Neural cell (in vitro differentiated cells): ENCODE measurements at regions not wholly inside any gene's neighbourhood (a gene's known extent, or its start where the extent isn't known, plus 50 kb on each side); places are given as distances from the start of the nearest gene placed in this dataset.

Experiments used
- H2AFZ ChIP-seq: fragments of 200-600, 300-800 bp; sonication (generic), shearing (Covaris generic); 2 replicates; pipeline ENCODE4 v1.6.0; 2014; ENCODE audit warnings: low read depth, mild to moderate bottlenecking, antibody characterized with exemption, low read length, moderate library complexity
- H3F3A ChIP-seq: fragments of 200-600 bp; shearing (Covaris generic); 2 replicates; pipeline ENCODE4 v1.6.1; 2016; ENCODE audit warnings: mild to moderate bottlenecking, moderate library complexity, mixed read lengths, antibody characterized with exemption, low read length; ENCODE audit not compliant: insufficient read depth, poor library complexity, severe bottlenecking
- H3K27ac ChIP-seq: fragments of 200-600, 300-800 bp; sonication (generic), shearing (Covaris generic); 2 replicates; pipeline ENCODE4 v1.5.1; 2014; ENCODE audit warnings: mild to moderate bottlenecking, low read length, moderate library complexity
- H3K27me3 ChIP-seq: fragments of 300-800, 200-600 bp; sonication (generic), shearing (Covaris generic); 2 replicates; pipeline ENCODE4 v1.6.0; 2014; ENCODE audit warnings: mild to moderate bottlenecking, low read depth, low read length, moderate library complexity; ENCODE audit not compliant: insufficient read depth
- H3K36me3 ChIP-seq: fragments of 300-800, 200-600 bp; sonication (generic), shearing (Covaris generic); 2 replicates; pipeline ENCODE4 v1.5.1; 2014; ENCODE audit warnings: mild to moderate bottlenecking, antibody characterized with exemption, low read length, moderate library complexity; ENCODE audit not compliant: insufficient read depth
- H3K4me2 ChIP-seq: fragments of 300-800, 200-600 bp; sonication (generic), shearing (Covaris generic); 2 replicates; pipeline ENCODE4 v1.6.0; 2014; ENCODE audit warnings: mild to moderate bottlenecking, low read length
- H3K4me3 ChIP-seq: fragments of 300-800, 200-600 bp; sonication (generic), shearing (Covaris generic); 2 replicates; pipeline ENCODE4 v1.5.1; 2014; ENCODE audit warnings: mild to moderate bottlenecking, low read length, moderate library complexity
- H3K79me2 ChIP-seq: fragments of 200-600 bp; shearing (Covaris generic); replicated peaks from 2 replicates; pipeline ENCODE4 v1.6.0; 2014; ENCODE audit warnings: mild to moderate bottlenecking, low read length, moderate library complexity; ENCODE audit not compliant: insufficient read depth
- H3K9ac ChIP-seq: fragments of 300-800, 200-600 bp; sonication (generic), shearing (Covaris generic); 2 replicates; pipeline ENCODE4 v1.6.1; 2016; ENCODE audit warnings: mild to moderate bottlenecking, low read length, mixed read lengths
- H3K9me2 ChIP-seq: fragments of 200-600 bp; shearing (Covaris generic); 2 replicates; pipeline ENCODE4 v1.6.1; 2016; ENCODE audit warnings: mild to moderate bottlenecking, low read length, mixed read lengths; ENCODE audit not compliant: insufficient read depth
- H3K9me3 ChIP-seq: fragments of 200-600, 300-800 bp; sonication (generic), shearing (Covaris generic); 2 replicates; pipeline ENCODE4 v1.6.1; 2016; ENCODE audit warnings: mild to moderate bottlenecking, mixed run types, low read length, moderate library complexity, mixed read lengths
- H4K20me1 ChIP-seq: fragments of 200-600 bp; shearing (Covaris generic); 2 replicates; pipeline ENCODE4 v1.6.1; 2016; ENCODE audit warnings: mild to moderate bottlenecking, mixed run types; ENCODE audit not compliant: insufficient read depth
- CTCF ChIP-seq: fragments of 450-650 bp; IDR thresholded peaks from 2 replicates; pipeline ENCODE4 v1.5.1; 2014; ENCODE audit warnings: antibody characterized with exemption, mild to moderate bottlenecking, moderate library complexity; ENCODE audit not compliant: poor library complexity, severe bottlenecking
- EP300 ChIP-seq: fragments of 450-650 bp; conservative IDR thresholded peaks from 2 replicates; pipeline ENCODE4 v1.6.1; 2014; ENCODE audit warnings: antibody characterized with exemption, mild to moderate bottlenecking, moderate library complexity; ENCODE audit not compliant: poor library complexity, severe bottlenecking
- EZH2 ChIP-seq: fragments of 200-600, 300-800 bp; shearing (Covaris generic), sonication (generic); IDR thresholded peaks from 2 replicates; pipeline ENCODE4 v1.6.1; 2014; ENCODE audit warnings: antibody characterized with exemption, low read length, borderline replicate concordance, mild to moderate bottlenecking; ENCODE audit not compliant: insufficient read depth, poor library complexity, severe bottlenecking
- MXI1 ChIP-seq: fragments of 450-650 bp; conservative IDR thresholded peaks from 2 replicates; pipeline ENCODE4 v1.6.1; 2014; ENCODE audit warnings: antibody characterized with exemption, mild to moderate bottlenecking; ENCODE audit not compliant: poor library complexity, severe bottlenecking
- POLR2AphosphoS5 ChIP-seq: IDR thresholded peaks from 2 replicates; pipeline ENCODE4 v1.6.1; 2012
- RAD21 ChIP-seq: fragments of 450-650 bp; conservative IDR thresholded peaks from 2 replicates; pipeline ENCODE4 v1.6.1; 2014; ENCODE audit warnings: antibody characterized with exemption, mild to moderate bottlenecking, moderate library complexity
- REST ChIP-seq: IDR thresholded peaks from 2 replicates; pipeline ENCODE4 v1.6.1; 2012; ENCODE audit warnings: borderline replicate concordance
- SMC3 ChIP-seq: fragments of 450-650 bp; conservative IDR thresholded peaks from 2 replicates; pipeline ENCODE4 v1.6.1; 2014; ENCODE audit warnings: antibody characterized with exemption, mild to moderate bottlenecking, moderate library complexity; ENCODE audit not compliant: poor library complexity
- TAF1 ChIP-seq: IDR thresholded peaks from 2 replicates; pipeline ENCODE4 v1.6.1; 2012; ENCODE audit warnings: low read depth

- no peak overlapping the region for H3K4me2 ChIP-seq
- no peaks in the 10 kb centered on the region for H3F3A ChIP-seq
- no peak overlapping the region for H3K4me3 ChIP-seq
- no peaks in the 10 kb centered on the region for H4K20me1 ChIP-seq
- no peaks in the 10 kb centered on the region for H3K9me3 ChIP-seq
- no peak overlapping the region for H3K27ac ChIP-seq
- no peaks in the 10 kb centered on the region for H3K79me2 ChIP-seq
- no peak overlapping the region for H2AFZ ChIP-seq
- no peaks in the 10 kb centered on the region for H3K36me3 ChIP-seq
- no peak overlapping the region for H3K9ac ChIP-seq
- H3K27me3 ChIP-seq = no peaks in the 10 kb centered on the region
- H3K9me2 ChIP-seq = no peaks in the 10 kb centered on the region
- TF ChIP-seq TAF1 (no peak), CTCF (no peak), EP300 (no peak), MXI1 (no peak), RAD21 (no peak), EZH2 (no peak), POLR2AphosphoS5 (no peak), SMC3 (no peak), REST (no peak)
Observed at GRCh38 chr5:20498102-20498501, 510.1 kb upstream of the CDH18 start.

- H3K27ac ChIP-seq = no peak overlapping the region
- H3K79me2 ChIP-seq = no peaks in the 10 kb centered on the region
Observed at GRCh38 chr5:20497356-20497755, 509.4 kb upstream of the CDH18 start.

More at GRCh38 chr5:20497356-20497755, 509.4 kb upstream of the CDH18 start:
- H3K9me2 ChIP-seq = no peaks in the 10 kb centered on the region
- H4K20me1 ChIP-seq = no peaks in the 10 kb centered on the region
- no peak overlapping the region for H3K4me2 ChIP-seq
- H3K9ac ChIP-seq = no peak overlapping the region
- H3K9me3 ChIP-seq = no peaks in the 10 kb centered on the region
- H3F3A ChIP-seq = no peaks in the 10 kb centered on the region
- no peak overlapping the region for H2AFZ ChIP-seq
- no peak for TF ChIP-seq REST
- TF ChIP-seq TAF1 = no peak
- no peak for TF ChIP-seq RAD21
- no peak for TF ChIP-seq EP300
- no peak for TF ChIP-seq POLR2AphosphoS5
- TF ChIP-seq CTCF = no peak
- no peak for TF ChIP-seq MXI1
- TF ChIP-seq SMC3 = no peak
- no peak overlapping the region for H3K4me3 ChIP-seq
- H3K36me3 ChIP-seq = no peaks in the 10 kb centered on the region
- no peaks in the 10 kb centered on the region for H3K27me3 ChIP-seq
